ENCODE measurements at regions not wholly inside any gene's neighbourhood (a gene's known extent, or its start where the extent isn't known, plus 50 kb on each side); places are given as distances from the start of the nearest gene placed in this dataset.
"Not testable (repeated sequence)": the region's sequence is repeated elsewhere in the genome, so short reads cannot be mapped to it uniquely, and the experiment has no call there.

DNA sequence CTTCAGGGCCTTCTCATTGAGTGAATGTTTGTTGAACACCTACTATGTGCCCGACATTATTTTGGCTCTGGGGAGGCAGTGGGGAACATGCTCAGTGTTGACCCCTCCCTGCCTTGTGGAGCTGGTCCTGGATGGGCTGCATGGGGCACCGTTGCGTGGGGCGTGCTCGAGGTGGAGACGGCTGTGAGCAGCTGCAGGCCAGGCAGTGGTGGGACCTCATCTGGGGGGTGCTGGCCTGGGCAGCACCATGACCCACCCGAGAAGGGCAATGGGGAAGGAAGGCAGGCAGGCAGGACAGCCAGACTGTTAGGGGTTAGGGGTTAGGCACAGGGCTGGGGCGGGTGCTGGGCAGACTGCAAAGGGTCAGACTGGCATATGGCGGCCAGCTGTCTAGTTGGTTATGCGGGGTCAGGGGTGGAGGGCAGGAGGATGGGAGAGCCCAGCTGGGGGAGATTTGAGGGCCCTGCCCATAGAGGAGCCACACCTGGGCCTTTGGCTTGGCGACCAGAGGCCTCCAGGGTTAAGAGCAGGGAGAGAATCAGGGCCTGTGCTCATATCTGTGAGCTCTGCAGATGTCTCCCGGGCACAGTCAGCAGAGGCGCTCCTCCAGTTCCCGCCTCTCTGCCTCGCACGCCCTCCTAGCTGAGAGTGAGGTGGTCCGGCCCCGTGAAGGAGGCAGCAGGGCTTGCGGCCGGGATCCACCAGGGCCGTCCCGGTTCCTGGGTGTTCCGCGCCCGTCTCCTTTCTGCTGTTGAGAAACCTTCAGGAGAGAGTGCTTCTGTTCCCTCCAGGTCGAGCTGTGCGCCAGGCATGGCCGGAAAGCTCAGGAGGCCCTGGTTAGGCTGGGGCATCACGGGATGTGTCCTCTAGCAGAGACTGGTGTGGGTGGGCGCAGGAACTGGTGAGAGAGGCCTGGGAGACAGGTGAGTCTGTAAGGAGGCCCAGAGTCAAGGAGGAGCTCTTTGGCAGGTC lies 73.3 kb downstream of the RGS12 start:
- DNase-seq = no peak

- no peak for DNase-seq
Measured at GRCh38 chr4:3366893-3367775, 74.3 kb downstream of the RGS12 start.

GRCh38 chr4:3367866-3368265 lies 73.9 kb upstream of the HGFAC start:
- no peak for DNase-seq

DNA sequence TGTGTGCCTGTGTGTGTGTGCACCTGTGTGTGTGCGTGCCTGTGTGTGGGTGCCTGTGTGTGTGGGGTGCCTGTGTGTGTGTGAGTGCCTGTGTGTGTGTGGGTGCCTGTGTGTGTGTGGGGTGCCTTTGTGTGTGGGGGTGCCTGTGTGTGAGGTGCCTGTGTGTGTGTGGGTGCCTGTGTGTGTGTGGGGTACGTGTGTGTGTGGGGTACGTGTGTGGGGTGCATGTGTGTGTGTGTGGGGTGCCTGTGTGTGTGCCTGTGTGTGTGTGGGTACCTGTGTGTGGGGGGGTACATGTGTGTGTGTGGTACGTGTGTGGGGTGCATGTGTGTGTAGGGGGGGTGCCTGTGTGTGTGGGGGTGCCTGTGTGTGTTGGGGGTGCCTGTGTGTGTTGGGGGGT lies 73.4 kb upstream of the HGFAC start:
- no peak for DNase-seq

DNA sequence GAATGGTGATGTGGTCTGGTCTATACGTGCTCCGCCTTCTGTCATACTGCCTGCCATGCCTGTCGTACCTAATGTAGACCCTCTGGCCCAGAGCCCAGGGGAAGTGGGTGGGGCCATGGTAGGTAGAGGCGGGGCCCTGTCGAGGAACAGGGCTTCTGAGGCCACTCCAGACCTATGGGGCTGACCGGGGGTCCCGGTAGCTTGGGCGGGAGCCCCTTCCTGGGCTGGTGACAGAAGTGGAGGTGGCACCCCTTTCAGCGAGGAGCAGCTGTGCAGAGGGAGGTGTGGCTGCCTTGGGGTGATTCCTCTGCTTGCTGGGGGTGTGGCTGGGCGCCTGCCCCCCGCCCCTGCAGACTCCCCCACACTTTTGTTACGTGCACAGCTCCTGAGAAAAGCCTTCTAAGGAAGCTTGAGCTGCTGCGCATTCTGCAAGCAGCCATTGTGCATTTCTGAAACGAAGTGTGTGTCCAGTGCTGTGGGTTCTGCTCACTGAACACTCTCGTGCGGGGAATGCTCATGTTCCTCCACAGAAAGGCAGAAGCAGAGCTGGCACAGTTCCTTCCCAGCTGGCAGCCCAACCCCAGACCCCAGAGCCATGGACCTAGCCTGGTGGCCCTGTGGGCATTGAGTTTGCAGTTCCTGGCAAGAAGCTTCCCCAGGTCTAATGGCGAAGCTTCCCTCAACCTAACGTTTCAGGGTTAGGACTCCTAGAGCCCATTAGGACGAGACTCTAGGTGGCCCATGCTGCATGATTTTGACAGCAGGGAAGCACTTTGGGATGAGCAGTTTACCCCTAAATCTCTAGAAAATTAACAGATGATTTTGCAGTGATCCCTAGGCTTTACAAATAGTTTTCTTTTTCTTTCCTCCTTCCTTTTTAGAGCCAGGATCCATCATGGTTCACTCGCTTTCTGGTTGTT lies 72.7 kb upstream of the HGFAC start:
- DNase-seq = no peak

GRCh38 chr4:3369781-3370674 lies 71.7 kb upstream of the HGFAC start:
- peak; percentile 72 for DNase-seq

DNA sequence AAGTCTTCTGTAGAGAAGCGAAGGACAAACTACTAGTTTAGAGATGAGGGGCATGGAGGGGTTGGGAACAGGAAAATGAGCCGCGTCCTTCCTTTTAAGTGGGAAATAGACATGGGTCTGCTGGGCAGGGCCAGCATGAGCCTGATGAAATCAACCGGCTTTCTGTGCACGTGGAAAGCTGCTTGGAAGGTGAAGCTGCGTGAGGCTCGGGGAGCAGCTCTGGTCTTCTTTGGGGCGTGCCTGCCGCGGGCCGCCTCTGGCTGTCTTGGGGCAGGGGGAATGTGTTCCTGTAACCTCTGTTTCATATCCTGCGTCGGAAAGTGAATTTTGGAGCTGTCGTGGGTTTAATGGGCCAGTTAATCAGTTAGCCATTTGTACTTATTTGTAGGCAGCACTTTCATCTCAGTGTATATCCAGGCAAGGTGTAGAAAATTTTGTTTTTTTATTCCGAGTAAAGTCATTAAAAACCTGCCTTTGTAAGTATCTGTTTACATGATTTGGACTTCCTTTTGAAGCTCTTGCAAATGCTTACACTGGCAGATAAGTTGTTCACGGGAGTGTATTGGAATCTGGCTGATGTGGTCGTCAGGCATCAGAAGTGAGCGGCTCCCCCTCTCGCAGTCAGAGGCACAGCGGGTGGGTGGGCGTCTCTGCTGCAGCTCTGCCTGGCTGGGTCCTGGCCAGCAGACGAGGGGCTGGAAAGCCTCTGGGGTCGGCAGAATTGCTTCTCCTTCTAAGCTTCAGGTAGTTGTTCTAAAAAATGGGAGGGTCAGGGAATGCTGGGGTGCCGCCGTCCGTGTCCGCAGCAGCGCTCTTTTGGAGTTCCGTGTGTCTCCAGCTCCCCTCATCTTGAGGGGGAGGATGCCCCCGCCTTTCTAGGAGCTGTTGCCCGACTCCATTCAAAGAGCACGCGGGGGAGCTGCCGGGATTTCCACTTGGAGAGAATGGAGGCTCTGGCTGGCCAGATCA lies 70.5 kb upstream of the HGFAC start:
- DNase-seq = no peak

DNA sequence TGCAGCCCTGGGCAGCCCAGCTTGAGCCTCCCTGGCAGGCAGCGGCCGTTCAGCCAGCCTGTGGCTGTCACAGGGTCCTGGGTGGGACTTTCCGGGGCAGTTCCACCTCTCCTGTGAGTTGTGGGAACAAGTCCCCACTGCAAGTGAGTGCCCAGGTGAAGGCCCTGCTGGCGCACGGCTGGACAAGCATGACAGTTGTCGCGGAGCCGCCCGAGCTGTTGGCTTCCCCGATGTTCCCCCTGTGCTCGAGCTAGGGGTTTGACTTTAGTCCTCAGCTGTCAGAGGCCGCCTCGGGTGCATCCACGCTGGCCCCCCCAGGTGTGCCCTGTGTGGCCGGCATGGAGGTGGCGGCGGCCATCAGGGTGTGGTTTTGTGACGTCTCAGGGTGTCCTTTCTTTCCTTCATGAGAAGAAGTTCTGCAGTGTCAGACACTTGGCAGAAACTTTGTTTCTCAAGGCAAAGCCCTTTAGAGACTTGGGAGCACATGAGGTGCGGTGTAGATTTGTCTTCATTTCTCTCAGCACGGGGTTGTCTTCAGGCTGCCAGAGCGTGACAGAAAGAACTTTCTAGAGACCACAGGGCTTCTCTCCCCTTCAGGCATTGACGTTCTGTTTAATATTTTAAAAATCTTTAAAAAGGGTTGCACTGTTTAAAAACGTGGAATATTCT lies 69.4 kb upstream of the HGFAC start:
- DNase-seq = no peak

- no peak for DNase-seq
Measured at GRCh38 chr4:3372933-3373465, 68.8 kb upstream of the HGFAC start.

- no peak for DNase-seq
Measured at GRCh38 chr4:3373468-3373867, 68.3 kb upstream of the HGFAC start.

- no peak for DNase-seq
Measured at GRCh38 chr4:3374011-3374645, 67.6 kb upstream of the HGFAC start.

GRCh38 chr4:3374667-3375066 lies 67.1 kb upstream of the HGFAC start:
- no peak for DNase-seq

DNA sequence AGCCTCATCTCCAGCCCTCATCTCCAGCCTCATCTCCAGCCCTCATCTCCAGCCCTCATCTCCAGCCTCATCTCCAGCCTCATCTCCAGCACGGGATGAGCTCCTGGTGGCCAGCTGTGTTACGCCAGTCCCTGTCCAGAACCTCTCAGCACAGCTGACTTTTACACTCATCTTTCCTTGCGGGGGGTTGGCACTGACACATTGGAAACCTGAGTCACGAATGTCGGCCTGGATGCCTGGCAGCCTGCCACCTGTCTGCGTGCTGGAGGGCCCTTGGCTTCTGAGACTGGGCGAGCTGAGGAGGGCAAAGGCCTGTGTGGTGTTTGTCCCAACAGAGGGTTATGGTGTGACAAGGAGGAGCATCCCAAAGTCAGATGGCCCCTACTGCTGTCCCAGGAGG lies 66.1 kb upstream of the HGFAC start:
- DNase-seq = no peak

- DNase-seq = no peak
Measured at GRCh38 chr4:3376266-3376665, 65.5 kb upstream of the HGFAC start.

- no peak for DNase-seq
Measured at GRCh38 chr4:3377557-3377956, 64.2 kb upstream of the HGFAC start.

GRCh38 chr4:3380336-3380735 lies 61.4 kb upstream of the HGFAC start:
- DNase-seq = not testable (repeated sequence)

DNA sequence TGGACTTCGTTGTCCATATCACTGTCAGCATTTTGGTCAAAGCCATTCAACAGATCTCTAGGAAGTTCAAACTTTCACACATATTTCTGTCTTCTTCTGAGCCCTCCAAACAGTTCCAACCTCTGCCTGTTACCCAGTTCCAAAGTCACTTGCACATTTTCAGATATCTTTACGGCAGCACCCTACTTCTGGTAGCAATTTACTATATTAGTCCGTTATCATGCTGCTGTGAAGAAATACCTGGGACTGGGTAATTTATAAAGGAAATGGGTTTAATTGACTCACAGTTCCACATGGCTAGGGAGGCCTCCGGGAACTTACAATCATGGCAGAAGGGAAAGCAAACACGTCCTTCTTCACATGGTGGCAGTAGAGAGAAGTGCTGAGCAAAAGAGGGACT lies 60.6 kb upstream of the HGFAC start:
- not testable (repeated sequence) for DNase-seq

DNA sequence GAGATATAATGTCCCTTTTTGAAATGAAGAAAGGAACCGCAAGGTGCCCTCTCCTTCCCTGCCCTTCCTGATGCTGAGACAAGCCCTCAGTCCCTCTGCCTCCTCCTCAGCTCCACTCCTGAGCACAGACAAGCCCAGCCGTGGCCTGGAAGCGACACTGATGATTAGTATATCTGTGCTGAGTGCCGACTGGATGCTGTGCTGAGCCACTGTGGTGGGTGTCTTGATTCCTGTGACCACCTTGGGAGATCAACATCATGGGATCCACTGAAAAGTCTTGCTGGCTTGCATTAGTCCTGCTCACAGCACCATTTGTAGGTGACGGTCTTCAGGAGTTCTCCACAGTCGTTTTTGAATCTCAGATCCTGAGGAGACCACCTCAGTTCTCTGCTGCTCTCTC lies 59.5 kb upstream of the HGFAC start:
- DNase-seq = no peak

GRCh38 chr4:3384391-3384770 lies 57.4 kb upstream of the HGFAC start:
- DNase-seq = no peak

All from RPMI8226 (cell line).